ENCODE measurements at regions not wholly inside any gene's neighbourhood (a gene's known extent, or its start where the extent isn't known, plus 50 kb on each side); places are given as distances from the start of the nearest gene placed in this dataset.
"Not testable (repeated sequence)": the region's sequence is repeated elsewhere in the genome, so short reads cannot be mapped to it uniquely, and the experiment has no call there.

- no peaks in the 10 kb centered on the region for H3K4me1 ChIP-seq (ENCODE audit: insufficient read depth)
- H3K27ac ChIP-seq = no peak overlapping the region
- H3K4me2 ChIP-seq = no peak overlapping the region
- no peak for DNase-seq (ENCODE audit: low spot score)
- TF ChIP-seq EZH2phosphoT487 (IDR thresholded peaks at IDR 0.05; ENCODE audit: low read depth, severe bottlenecking, unreplicated experiment) = no peak
- TF ChIP-seq CTCF (IDR thresholded peaks at IDR 0.05; ENCODE audit: poor library complexity) = no peak
- no peak for TF ChIP-seq EZH2 (IDR thresholded peaks at IDR 0.05; ENCODE audit: borderline replicate concordance)
- no peaks in the 10 kb centered on the region for H3K9me2 ChIP-seq (replicated peaks; ENCODE audit: insufficient read depth)
- no peaks in the 10 kb centered on the region for H4K20me1 ChIP-seq (ENCODE audit: insufficient read depth, poor library complexity, severe bottlenecking)
- H3K4me3 ChIP-seq = no peak overlapping the region
- WGBS (ENCODE audit: low lambda C conversion rate, missing lambda C conversion rate) = 71% methylated on average over 2 of the region's 2 CpGs
- no peaks in the 10 kb centered on the region for H3K36me3 ChIP-seq (replicated peaks; ENCODE audit: insufficient read depth, low read depth)
- H3K79me2 ChIP-seq = no peaks in the 10 kb centered on the region
- no peaks in the 10 kb centered on the region for H3K9me3 ChIP-seq (ENCODE audit: low read depth)
- no peaks in the 10 kb centered on the region for H3K27me3 ChIP-seq
- H2AFZ ChIP-seq = no peak overlapping the region
These were observed 142.1 kb downstream of the DYRK2 start for GRCh38 chr12:67790660-67791059.

GRCh38 chr12:67791362-67791761, 142.8 kb downstream of the DYRK2 start:
- DNase-seq (ENCODE audit: low spot score); H3K4me3 ChIP-seq; H3K27ac ChIP-seq; H3K79me2 ChIP-seq; H3K27me3 ChIP-seq; H3K4me1 ChIP-seq (ENCODE audit: insufficient read depth); H3K4me2 ChIP-seq; H3K9me3 ChIP-seq (ENCODE audit: low read depth); H3K9me2 ChIP-seq (replicated peaks; ENCODE audit: insufficient read depth); H4K20me1 ChIP-seq (ENCODE audit: insufficient read depth, poor library complexity, severe bottlenecking); H2AFZ ChIP-seq; H3K36me3 ChIP-seq (replicated peaks; ENCODE audit: insufficient read depth, low read depth): not testable (repeated sequence)
- 93% methylated on average over 3 of the region's 3 CpGs for WGBS (ENCODE audit: low lambda C conversion rate, missing lambda C conversion rate)

- Histone ChIP-seq H3K9me3 (ENCODE audit: low read depth) (no peaks in the 10 kb centered on the region), H2AFZ (no peak overlapping the region), H3K79me2 (no peaks in the 10 kb centered on the region), H3K4me2 (no peak overlapping the region), H4K20me1 (ENCODE audit: insufficient read depth, poor library complexity, severe bottlenecking) (no peaks in the 10 kb centered on the region), H3K4me1 (ENCODE audit: insufficient read depth) (no peaks in the 10 kb centered on the region), H3K9me2 (replicated peaks; ENCODE audit: insufficient read depth) (no peaks in the 10 kb centered on the region), H3K36me3 (replicated peaks; ENCODE audit: insufficient read depth, low read depth) (no peaks in the 10 kb centered on the region), H3K27ac (no peak overlapping the region), H3K4me3 (no peak overlapping the region), H3K27me3 (no peaks in the 10 kb centered on the region)
- TF ChIP-seq EZH2 (IDR thresholded peaks at IDR 0.05; ENCODE audit: borderline replicate concordance) (no peak), CTCF (IDR thresholded peaks at IDR 0.05; ENCODE audit: poor library complexity) (no peak), EZH2phosphoT487 (IDR thresholded peaks at IDR 0.05; ENCODE audit: low read depth, severe bottlenecking, unreplicated experiment) (no peak)
- DNase-seq (ENCODE audit: low spot score) = no peak
- 85% methylated on average over 12 of the region's 12 CpGs for WGBS (ENCODE audit: low lambda C conversion rate, missing lambda C conversion rate)
These were observed 143.6 kb downstream of the DYRK2 start for GRCh38 chr12:67792185-67792584.

GRCh38 chr12:67794161-67794560, 145.6 kb downstream of the DYRK2 start:
- Histone ChIP-seq H4K20me1 (ENCODE audit: insufficient read depth, poor library complexity, severe bottlenecking) (no peaks in the 10 kb centered on the region), H3K9me2 (replicated peaks; ENCODE audit: insufficient read depth) (no peaks in the 10 kb centered on the region), H3K36me3 (replicated peaks; ENCODE audit: insufficient read depth, low read depth) (no peaks in the 10 kb centered on the region), H3K9me3 (ENCODE audit: low read depth) (no peaks in the 10 kb centered on the region), H3K79me2 (no peaks in the 10 kb centered on the region), H2AFZ (no peak overlapping the region), H3K4me1 (ENCODE audit: insufficient read depth) (no peaks in the 10 kb centered on the region), H3K27me3 (no peaks in the 10 kb centered on the region), H3K4me3 (no peak overlapping the region), H3K4me2 (no peak overlapping the region), H3K27ac (no peak overlapping the region)
- DNase-seq (ENCODE audit: low spot score) = no peak
- TF ChIP-seq CTCF (IDR thresholded peaks at IDR 0.05; ENCODE audit: poor library complexity) = no peak
- no peak for TF ChIP-seq EZH2phosphoT487 (IDR thresholded peaks at IDR 0.05; ENCODE audit: low read depth, severe bottlenecking, unreplicated experiment)
- no peak for TF ChIP-seq EZH2 (IDR thresholded peaks at IDR 0.05; ENCODE audit: borderline replicate concordance)
- 100% methylated on average over 2 of the region's 2 CpGs for WGBS (ENCODE audit: low lambda C conversion rate, missing lambda C conversion rate)

Measured in hepatocyte (in vitro differentiated cells).